Limb (tissue), 2 donors: ENCODE measurements at regions not wholly inside any gene's neighbourhood (a gene's known extent, or its start where the extent isn't known, plus 50 kb on each side); places are given as distances from the start of the nearest gene placed in this dataset.
A peak's percentile ranks its signal among the peaks of the same experiment; 100 is the strongest.
"Not testable (repeated sequence)": the region's sequence is repeated elsewhere in the genome, so short reads cannot be mapped to it uniquely, and the experiment has no call there.

Experiments used
- DNase-seq, 2 donors: peaks; one replicate each; pipeline ENCODE4 v3.0.0-alpha.2; 2016; ENCODE audit errors: extremely low spot score in 2 of 2

DNA sequence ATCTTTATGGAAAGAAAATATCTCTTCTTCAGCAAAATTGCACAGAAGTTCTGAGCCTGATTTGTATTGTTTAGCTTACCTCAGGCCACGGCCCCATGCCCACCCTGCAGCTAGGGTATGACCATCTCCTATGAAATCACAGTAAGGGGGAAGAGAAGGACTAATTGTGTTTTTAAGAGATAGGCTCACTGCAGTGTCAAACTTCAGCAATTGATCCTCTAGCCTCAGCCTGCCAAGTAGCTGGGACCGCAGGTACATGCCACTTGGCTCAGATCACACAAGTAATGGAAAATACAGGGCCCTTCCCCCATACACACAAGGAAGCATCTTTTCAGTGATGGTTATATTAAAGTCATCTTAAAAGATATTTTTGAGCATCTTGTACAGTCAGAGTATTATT lies 60.0 kb downstream of the DMAC1 start:
- no peak for DNase-seq

DNA sequence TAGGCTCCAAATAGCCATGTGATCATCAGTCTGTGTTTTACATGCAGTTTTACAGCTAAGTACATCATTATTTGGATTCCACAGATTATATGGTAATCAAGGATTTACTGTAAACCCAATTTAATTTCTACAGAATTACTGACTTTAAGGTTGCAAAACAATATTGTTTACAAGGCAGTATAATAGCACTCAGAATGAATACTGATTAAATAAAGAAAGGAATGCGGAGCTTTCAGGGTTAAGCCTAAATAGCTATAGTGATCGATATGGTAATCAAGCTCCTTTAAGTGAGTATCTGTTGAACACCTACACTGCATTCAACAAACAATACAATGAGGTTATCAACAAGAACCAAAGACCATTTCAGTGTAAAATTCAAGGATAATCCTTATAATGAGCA lies 64.3 kb downstream of the DMAC1 start:
- DNase-seq, result no peak

DNA sequence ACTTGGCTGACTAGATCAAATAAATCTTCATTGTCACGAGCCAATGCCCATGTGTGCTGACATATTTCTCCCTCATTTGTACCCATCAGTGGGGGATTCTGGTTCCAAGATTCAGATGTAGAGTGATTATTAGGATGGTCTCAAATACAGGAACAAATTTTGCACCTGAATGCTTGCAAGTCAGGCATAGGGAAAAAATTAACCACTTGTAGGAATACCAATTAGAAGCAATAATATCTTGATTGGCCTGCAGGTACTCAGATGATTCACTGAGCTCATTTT lies 69.5 kb downstream of the DMAC1 start:
- no peak for DNase-seq

DNA sequence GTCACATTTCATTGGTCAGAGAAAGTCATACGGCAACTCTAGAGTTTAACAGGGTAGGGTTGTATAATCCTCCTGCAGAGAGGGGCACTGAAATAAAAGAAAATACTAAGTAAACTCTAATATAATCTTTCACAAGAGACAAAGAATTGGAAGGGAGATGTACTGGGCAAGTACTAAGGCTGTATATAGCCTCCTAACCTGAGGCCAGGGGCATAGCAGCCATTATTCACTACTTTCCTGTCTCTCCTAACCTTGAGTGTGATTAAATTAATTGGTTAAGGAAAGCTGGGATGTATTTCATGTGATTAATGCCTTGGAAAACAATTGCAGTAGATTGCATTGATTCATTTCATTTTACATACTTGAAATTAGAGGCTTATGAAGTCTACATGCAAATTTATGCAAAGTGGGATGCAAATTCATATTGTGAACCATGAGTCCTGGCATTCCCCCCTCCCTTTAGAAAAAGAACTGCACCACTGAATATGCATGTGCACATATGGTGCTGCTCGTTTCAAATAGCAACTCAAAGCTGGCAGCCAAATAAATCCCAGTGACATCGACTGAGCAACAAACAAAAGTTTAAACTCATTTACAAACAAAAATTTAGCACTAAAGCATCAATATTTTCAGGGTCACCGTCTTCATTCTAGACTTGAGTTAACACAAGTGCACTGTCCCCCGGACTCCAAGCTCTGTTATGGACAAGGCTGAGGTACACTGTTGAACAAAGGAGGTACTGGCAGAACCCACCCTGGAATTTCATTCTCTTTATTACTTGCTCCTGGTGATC lies 70.0 kb downstream of the DMAC1 start:
- DNase-seq, result no peak

DNA sequence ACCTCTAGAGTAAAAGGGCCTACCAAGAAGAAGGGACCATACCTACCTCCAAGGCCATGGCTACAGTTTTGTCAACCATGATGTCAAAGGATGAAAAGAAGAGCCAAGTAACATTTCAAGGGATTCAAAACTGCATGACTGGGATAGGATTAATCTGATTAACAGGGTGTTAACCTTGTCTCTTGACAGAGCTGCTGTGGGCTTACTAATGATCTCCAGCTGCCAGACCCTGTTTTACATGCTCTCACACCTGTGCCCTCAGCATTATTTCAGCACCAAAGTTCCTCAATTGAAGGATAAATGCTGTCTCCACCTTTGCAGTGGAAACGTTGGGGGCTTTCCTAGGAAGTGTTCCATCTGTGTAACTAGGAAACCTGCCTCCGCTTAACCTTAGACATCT lies 78.3 kb downstream of the DMAC1 start:
- no peak for DNase-seq

DNA sequence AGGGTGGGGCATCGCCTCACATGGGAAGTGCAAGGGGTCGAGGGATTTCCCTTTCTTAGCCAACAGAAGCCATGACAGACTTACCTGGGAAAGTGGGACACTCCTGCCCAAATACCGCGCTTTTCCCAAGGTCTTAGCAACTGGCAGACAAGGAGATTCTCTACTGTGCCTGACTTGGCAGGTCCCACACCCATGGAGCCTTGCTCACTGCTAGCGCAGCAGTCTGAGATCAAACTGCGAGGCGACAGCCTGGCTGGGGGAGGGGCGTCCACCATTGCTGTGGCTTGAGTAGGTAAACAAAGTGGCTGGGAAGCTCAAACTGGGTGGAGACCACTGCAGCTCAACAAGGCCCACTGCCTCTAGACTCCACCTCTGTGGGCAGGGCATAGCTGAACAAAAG lies 86.5 kb downstream of the DMAC1 start:
- not testable (repeated sequence) for DNase-seq

DNA sequence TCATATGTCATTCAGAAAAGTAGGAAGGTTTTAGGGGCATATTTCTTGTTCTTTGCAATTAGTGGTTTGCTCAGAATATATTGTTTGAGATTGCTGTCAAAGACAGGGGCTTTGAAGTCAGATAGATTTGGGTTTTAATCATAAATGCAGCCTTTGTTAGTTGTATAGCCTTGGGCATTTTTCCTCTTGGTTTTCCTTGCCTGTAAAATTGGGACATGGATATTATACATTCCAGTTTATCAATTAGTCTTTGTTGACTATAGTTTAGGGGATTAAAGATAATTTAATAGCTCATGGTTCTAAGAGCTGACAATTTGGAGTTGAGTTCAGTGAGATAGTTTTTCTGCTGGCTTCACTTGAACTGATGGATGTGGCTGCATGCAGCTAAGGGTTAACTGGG lies 88.9 kb downstream of the DMAC1 start:
- no peak for DNase-seq

DNA sequence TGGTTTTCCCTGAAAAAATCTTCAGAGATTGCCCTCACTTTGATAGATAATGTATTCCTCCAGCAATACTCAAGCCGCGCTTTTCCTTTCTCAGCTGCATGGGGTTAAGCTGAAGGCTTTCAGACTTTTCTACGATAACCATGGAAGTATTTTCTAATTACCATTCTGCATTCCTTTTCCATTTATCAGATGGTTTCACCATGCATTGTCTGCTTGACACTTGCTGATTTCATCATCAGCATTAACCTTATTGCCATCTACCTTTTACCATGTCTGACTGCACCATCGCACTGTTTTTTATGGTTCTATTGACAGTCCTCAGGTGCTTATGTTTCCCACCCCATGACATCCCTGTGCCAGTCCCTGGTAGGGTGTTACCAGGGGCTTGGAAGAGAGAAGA lies 91.6 kb downstream of the DMAC1 start:
- DNase-seq, result no peak

DNA sequence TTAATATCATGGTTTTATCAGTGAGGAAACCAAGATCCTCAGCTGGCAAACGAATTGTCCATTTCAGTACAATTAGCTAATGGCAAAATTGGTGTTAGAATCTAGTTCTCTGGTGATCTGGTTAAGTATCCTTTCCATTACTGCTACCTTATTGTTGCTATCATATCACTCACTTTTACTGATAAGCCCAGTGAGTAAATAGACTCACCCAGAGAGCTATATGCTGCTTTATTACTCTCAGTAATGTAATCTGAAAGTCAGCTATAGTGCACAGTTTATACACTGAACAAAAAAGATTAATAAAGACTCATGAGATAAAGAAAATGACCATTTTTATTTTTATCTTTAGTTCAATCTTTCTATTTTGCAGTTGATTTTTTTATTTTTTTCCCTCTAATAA lies 95.0 kb downstream of the DMAC1 start:
- DNase-seq, result no peak

DNA sequence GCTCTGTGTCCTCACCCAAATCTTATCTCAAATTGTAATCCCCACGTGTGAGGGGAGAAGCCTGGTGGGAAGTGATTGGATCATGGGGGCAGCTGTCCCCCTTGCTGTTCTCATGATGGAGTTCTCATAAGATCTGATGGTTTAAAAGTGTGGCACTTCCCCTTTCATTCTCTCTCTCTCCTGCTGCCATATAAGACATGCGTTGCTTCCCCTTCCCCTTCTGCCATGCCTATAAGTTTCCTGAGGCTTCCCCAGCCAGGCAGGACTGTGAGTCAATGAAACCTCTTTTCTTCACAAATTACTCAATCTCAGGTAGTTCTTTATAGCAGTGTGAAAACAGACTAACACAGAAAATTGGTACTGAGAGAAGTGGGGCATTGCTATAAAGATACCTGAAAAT lies 107.7 kb downstream of the DMAC1 start:
- no peak for DNase-seq

DNA sequence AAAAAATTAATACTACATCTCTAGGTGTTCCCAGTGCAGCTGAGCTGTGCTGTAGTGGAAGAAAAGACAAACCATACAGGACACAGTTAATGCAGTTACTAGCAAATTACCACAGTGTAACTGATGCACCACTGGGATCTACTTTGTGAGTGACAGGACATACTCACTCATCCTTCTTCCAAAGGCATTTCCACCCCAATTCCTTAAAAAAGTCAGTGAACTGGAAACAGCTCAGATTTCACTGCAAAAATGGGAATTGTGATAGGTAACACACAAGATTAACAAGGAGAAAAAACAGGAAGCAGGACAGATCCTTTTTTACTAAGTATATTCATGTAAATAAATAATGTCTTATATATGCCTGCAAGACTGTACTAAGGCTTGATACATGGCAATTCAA lies 109.6 kb downstream of the DMAC1 start:
- DNase-seq, result no peak

DNA sequence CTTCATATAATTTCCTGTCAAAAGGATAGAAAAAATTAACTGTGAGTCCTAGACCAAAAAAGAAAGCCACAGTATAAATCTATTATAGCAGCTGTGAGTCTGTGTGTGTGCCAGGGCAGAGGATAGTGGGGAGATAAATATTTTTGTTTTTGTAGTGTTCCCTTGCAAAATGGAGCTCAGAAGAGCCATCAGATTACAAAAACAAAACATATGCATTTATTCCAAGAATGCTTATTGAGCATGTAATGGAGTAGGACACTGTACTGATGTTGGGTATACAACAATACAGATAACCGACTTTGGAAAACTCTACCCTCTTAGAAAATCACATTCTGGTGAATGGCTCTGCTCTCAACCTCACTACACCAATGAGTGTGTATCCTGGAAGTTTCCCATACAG lies 111.0 kb downstream of the DMAC1 start:
- no peak for DNase-seq

DNA sequence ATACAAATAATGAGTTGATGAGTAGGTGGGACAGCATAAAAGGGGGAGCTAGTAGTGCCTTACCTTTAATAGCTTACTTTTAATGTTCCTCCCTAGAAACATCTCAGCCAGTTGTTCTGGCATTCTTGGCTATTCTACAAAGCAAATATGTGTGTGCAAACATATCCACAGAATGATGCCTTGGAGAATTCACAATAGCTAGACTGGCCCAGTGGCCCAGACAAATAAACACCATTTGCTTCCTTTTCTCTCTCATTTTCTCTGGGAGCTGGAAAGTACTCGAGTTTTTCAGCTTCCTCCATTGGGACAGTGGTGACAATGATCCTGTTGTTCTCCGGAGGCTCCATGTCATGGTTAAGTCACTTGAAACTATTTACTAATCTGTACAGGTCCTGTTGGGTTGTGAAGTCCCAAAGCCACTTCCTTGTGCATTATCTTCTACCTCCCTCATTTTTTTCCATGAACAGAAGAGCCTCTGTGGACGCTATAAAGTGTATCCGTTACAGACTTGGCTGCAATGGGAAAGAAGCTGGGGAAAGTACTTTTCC lies 122.9 kb downstream of the DMAC1 start:
- DNase-seq, result no peak

DNA sequence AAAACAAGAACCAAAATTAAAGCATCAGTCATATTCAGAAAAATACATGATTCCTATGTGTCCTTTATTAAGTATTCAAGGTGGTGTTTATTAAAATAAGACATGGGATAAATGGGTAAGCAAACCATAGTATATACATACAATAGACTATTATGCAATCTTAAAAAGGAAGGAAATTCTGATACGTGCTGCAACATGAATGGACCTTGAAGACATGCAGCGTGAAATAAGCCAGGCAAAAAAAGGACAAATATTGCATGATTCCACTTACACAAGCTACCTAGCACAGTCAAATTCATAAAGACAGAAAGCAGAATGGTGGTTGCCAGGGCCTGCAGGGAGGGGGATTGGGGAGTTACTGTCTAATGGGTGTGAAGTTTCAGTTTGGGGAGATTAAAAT lies 127.7 kb downstream of the DMAC1 start:
- no peak for DNase-seq

DNA sequence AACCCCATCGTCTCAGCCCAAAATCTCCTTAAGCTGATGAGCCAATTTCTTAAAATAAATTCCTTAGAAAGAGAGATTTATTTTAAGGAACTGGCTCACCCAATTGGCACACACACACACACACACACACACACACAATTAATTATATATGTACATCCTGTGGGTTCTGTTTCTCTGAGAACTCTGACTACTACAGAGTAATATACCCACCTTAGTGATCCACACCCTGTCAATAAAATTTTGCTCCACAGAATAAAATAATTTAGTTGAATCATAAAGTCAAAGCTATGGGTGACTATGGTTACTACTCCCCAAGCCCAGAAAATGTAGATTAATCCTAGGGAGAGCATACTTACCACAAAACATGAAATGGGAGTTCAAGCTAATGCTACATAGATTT lies 131.0 kb downstream of the DMAC1 start:
- DNase-seq, result no peak

DNA sequence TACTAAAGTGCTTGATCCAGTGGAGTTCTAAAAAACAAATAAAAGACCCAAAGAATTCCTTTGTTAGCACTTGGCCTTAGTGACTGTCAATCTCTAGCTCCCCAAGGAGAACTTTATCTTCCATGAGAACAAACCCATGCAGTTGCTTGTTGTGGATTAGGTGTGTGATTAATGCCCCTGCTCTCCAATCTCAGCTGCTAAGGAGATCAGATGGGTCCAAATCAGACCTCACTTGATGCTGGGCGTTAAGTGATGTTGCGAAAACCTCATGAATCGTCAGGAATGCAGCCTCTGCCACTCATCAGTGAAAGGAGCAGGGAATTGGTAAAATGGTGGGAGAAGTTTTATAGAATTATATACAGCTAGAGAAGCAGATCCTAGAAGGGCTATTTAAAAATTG lies 133.7 kb downstream of the DMAC1 start:
- no peak for DNase-seq

DNA sequence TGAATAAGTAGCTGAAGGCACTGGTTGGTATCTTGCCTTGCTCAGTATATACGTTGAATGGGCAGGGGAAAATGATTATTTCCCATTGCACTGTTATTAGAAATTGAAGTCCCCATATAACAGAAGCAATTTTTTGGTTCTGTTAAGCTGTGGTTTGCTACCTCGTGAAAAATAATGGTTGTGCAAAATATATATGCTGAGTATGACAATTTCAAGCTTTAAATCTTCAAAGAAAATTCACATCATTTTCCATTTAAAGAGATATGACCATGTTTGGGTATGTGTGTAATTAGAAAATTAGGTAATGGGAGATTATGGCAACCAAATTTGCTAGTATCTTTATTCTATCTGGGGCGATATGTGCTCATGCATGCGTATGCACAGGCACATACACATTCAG lies 139.8 kb downstream of the DMAC1 start:
- no peak for DNase-seq

DNA sequence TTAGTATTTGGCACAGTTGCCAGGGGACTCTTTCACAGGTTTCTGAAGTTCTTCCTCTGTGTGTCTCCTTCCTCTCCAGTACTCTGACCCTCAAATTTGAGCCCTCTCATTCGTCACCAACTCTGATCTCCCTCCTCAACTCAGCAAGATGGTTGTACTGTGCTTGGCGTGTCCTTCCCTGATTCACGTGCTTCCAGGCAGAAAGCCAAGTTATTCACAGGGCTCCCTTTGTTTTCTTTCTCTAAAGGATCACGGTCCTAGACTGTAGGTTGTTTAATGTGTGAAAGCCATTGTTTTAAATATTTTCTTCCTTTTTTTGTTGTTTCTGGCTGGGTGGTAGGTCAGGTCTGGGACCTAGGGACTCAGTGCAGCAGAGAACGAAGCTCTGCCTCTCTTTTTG lies 142.9 kb downstream of the DMAC1 start:
- DNase-seq, result no peak

DNA sequence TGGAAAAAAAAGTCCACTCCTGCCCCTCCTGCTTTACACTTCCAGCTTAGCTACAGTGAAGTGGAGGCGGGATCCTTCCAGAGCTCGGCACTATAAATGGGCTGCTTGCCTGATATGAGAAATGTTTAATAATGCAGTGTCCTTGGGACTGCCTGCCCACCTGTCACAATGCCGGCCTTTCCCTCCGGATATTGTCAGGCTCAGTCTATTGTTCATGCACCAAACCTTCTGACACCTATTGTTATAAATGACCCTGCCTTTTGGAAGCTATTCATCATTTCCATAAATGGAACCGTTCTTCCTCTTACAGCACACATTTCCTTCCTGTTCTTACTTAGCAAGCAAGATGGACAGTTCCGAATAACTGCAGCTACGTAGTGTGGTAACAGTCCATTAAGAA lies 146.3 kb downstream of the DMAC1 start:
- DNase-seq, result no peak

DNA sequence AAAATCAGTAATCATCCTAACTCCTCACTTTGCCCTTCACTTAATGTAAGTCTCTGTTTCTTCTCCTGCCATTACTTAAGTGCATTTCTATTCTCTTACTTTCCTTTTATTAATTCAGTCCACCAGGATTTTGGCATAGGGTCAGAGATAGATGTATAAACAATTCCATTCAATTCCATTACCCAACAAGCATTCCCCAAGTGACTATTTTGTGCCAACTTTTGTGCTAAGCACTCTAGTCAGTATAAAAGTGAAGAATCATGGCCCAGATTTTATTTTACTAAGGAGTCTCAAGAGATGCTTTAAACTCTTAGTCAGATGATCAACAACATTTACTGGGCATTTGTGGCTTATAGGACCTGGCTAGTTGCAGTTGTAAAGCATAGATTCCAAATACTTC lies 159.3 kb downstream of the DMAC1 start:
- DNase-seq, result peak in 1 of 2 donors; percentile 63

DNA sequence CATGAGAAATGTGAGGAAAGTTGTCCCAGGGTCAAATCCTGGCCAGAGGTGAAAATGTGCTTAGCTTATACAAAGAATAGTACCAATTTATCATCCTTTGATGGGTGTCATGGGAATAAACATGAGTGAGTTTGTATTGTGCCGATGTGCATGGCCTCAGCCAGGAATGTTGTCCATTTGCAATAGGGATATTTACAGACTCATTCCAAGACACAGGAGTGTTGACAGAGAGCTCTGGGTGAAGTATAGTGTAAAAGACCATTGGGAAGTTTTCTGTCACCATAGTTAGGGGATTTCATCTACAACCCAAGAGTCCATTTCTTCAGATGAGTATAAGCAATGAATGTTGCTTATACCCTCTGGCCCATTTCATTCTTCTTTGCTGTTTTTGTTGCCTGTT lies 160.1 kb downstream of the DMAC1 start:
- no peak for DNase-seq

DNA sequence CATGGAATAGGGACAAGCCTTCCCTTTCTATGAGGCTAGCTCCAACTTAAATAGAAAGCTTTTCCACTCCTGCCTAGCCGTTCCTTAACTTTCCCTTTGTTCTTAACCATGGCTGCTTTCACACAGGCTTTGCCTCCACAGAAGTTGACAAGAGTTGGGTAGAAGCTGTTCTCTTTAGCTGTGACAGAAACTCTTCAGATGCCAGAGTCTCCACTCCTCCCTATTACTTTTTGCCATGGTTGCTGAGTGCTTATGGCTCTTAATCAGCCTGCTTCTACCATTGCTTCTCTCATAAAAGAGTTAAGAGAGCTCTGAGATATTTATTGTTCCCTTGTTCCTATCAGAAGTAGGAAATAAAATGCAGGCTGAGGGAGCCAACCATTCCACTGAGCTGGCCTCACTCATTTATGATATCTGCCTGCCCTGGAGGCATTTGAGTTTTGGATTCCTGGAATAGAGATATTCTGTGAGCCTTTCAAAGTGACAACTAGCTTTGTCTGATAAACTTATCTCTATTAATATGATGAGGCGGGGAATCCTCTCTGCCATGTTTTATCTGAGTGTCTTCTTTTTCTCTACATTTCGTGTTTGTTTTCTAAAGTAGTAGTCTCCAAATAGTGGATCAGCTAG lies 162.6 kb downstream of the DMAC1 start:
- DNase-seq, result no peak

DNA sequence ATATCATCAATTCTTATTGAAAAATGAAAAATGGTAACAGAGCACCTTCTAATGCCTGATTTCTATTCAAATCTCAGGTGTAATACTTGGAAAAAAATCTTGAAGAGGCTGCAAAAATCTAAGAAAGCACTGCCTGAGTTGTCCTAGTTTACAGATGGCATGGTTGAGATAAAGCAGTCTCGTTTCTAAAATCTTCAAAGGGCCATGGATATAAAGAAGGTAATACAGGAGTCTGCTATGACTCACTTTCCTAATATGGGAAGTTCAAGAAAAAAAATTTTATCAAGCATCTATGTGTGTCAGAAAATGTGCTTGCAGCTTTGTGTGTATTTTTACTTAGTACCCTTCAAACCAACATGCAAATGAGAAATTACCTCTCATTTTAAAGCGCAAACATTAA lies 163.3 kb downstream of the DMAC1 start:
- no peak for DNase-seq
